NCI-H2227 (cell line): ENCODE measurements at regions not wholly inside any gene's neighbourhood (a gene's known extent, or its start where the extent isn't known, plus 50 kb on each side); places are given as distances from the start of the nearest gene placed in this dataset.
A peak's percentile ranks its signal among the peaks of the same experiment; 100 is the strongest.

Source experiments
- DNase-seq: peaks from one replicate; lab custom pipeline; 2025; ENCODE audit not compliant: unreplicated experiment; lab: John Stamatoyannopoulos, UW

DNA sequence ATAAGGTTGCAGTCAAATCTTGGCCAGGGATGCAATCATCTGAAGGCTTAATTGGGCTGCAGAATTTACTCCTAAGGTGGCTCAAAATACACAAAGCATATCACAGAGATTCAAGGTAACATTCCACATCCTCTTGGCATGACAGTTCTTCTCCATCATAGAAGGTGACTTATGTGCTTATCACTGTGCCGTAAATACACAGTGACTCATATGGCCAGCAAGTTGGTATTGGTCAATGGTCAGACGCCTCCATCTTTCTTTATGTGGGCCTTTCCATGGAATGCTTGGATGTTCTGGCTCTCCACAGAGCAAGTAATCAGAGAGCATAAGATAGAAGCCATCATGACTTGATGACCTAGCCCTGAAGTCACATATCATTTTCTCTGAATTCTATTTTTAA is 168.8 kb upstream of the ST8SIA2 start:
- no peak for DNase-seq

DNA sequence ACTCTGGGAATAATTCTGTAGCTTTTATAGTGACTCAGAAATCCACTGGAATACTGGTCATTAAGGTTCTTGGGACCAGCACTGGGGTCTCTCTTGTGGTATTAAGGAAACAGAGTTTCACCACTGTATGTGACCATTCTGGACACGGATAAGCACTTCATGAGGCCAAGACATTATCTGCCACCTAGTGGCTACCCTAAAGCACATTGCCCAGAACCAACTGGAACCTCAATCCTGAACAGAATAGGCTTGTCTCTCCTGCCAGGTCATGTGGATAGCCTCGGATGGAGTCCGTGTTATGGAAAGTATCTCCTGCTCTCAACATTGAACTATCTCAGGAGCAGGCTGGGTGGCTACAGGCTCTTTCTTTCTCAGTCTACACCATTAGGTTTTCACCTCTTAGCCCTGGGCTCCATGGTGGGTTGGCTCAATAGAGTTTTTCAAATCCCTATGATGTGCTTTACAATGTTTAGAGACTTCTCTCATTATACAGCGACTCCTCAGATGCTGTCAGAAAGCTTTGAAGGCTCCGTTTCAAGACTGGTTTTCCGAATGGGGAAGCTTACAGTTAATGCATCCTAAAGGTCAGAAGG is 167.6 kb upstream of the ST8SIA2 start:
- DNase-seq, result no peak

DNA sequence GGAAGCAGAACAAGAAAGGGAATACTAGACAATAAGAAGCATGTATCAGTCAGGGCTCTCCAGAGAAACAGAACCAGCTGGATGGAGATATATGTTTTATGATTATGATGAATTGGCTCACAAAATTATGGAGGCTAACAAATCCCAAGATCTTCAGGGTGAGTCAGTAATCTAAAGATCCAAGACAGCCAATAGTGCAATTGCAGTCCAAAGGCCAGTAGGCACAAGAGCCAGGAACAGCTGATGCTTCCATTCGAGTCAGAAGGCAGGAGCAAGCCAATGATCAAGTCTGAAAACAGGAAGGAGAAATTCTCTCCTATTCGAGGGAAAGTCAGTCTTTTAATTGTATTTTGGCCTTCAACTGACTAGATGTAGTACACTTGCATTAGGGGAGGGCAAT is 164.9 kb upstream of the ST8SIA2 start:
- DNase-seq, result no peak

DNA sequence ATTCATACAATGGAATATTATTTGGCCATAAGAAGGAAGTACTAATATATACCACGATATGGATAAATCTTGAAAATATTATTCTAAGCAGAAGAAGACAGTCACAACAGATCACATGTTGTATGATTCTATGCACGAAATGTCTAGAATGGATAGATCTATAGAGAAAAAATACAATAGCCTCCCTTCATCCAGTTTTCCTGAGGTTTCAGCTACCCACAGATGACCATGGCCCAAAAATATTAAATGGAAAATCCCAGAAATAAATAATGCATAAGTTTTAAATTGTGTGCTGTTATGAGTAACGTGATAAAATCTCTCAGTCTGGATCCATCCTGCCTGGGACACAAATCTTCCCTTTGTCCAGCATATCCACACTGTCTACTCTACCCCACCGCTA is 162.2 kb upstream of the ST8SIA2 start:
- DNase-seq, result no peak

DNA sequence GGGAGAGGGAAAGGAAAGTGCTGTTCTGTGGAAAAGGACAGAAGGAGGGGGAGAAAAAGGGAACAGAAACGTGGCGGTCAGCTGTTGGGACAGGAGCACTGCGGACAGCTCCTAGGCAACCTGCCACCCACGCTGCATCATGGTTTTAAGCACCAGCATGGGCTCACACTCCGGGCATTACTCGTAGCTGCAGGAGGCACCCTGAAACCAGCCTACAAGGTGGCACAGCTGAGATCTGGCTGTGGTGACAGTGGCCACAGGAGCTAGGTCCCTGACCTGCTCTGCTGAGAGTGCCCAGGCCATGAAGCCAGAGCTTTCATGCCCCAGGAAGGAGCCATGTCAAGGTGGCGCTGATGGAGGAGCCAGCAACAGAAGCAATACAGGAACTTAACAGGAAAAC is 161.4 kb upstream of the ST8SIA2 start:
- no peak for DNase-seq

DNA sequence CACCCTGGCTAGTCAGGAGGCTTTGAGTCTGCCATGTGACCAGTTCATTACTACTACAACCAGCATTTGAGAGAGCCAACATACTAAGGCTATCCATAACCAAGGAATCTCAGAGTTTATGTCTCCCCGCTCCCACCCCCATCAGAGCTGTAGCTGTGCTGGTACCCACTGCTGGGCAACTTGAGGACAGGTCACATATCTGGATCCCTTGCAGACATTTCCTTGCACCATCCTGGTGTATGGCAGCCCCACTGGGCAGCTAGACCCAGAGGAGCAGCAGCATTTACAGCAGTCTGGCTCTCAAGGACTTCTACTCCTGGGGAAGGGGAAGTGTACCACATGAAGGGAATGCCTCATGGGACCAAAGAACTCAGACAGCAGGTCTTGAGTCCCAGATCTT is 160.8 kb upstream of the ST8SIA2 start:
- no peak for DNase-seq

DNA sequence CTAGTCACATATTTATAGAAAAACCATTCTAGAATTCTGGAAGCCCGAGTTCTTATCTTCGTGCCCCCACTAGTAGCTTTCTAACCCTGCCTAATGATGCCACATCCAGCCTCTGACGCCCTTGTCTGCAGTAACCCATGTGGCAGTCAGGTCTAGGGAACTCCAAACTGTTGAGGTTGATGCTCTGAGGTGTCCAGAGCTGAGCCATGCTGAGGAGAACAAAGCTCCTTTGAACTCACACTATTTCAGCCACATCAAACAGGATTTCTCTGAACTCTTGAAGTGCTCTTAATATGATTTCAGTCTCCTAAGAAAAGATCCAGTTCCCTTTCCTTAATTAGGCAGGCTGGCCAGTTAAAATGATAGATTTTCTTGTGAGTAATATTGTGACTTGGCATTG is 150.5 kb upstream of the ST8SIA2 start:
- no peak for DNase-seq

DNA sequence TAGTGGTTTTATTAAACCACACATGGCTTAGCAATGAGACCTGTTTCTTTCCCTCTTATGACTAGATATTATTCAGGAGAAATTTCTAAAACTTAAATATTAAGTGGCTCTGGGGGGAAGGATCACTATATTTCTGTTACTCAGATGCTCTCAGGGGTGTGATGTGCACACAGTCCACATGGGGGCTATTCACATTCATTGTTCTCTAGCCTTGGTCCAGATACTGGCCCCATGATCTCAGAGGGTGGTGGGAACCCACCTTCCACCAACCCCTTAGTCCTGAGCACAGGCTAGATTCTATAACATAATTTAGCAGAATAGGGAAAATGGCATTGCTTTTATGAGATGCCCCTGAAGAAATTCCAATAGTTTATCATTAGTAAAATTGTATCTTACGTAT is 149.0 kb upstream of the ST8SIA2 start:
- DNase-seq, result no peak

DNA sequence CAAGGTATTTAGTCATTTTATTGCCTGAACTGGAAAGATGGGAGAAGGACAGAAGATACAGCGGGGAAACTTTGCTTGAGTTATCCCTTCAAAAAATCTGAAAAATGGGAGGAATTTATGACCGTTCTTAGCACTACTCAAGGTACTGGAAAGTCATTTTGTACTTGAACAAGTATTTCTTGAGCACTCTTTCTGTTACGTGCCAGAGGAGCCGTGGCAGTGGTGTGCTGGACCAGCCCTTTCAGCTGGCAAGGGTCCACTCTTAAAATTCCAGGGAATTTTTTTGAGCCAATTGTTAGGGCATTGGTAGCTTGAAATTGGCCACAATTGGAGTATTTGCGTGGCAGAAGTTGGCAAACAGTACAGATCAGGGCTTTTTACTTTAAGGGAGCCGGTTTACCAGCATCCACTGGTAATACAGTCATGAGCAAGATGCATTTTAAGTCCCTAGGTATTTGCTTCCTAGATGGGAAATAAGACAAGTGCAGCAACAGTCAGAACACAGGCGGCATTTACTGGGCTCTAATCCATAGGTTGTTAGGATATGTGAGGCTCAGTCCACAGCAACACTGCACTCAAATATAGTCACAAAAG is 145.9 kb upstream of the ST8SIA2 start:
- DNase-seq, result no peak

DNA sequence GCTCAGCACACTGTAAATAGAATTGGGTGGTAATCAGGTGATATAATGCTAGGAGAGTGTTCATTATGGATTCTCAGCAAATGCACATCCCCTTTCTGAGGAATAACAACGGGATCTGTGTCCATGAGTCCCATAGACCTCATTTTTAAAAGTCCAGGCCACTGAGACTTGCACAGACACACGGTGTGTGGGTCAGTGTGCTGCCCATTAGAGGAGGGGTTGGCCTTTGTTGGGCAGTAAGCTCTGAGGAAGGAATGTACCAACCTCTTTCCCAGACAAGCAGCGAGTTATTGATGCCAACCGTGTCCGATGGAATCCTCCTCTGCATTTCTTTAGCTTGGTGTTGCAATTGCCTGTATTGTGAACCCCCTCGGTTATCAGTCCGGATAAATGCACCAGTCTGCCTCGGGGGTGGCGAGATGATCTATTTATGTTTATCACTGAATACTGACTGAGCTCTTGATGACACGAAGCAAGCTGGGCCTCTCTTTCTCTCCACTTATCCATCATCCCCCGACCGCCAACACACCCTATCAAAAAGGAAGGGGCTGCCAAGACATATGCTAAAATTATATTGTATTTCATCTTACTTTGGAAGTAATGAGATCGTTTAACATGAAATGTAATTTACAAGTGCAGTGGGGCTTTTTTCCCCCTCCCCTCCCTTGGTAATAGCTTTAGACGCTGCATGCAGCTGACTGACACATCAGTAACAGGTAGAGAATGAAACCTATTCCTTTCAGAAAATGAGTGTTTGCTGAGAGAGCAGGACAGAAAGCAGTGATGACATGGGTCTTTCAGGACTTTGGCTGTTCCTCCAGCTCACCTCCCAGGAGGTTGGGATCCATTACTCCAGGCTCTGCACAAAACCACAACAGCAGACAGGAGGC is 126.6 kb upstream of the ST8SIA2 start:
- no peak for DNase-seq

DNA sequence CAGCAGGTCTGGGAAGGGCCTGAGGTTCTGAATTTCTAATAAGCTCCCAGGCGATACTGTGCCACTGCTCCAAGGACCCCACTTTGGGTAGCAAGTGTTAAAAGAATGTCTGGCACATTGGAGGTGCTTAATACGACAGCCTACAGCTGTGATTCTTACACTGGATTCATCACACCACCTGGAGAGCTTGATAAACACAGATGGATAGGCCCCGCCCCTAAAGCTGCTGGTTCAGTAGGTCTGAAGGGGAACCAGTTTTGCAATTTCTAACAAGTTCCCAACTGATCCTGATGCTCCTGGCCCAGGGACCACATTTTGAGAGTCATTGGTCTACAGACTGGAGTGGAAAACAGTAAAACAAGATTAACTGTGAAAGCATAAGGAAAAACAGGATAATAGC is 124.8 kb upstream of the ST8SIA2 start:
- DNase-seq, result no peak

DNA sequence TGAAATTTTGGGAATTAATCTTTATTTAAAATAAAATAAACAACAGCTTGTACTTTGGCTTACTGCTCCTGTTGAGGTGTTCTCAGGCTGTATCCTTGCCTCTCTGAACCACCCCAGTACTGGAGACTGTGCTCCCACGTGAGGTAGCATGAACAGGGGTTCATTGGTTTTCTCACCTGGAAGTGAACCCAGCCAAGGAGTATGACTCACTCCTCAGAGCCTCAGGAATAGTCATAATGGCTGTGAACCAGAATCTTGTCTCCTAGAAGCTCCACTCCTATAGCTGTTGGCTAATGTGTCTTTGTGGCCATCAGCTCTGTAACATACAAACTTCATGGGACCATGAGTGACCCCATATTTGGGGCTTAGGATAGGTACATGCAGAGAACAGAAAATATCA is 122.5 kb upstream of the ST8SIA2 start:
- no peak for DNase-seq

DNA sequence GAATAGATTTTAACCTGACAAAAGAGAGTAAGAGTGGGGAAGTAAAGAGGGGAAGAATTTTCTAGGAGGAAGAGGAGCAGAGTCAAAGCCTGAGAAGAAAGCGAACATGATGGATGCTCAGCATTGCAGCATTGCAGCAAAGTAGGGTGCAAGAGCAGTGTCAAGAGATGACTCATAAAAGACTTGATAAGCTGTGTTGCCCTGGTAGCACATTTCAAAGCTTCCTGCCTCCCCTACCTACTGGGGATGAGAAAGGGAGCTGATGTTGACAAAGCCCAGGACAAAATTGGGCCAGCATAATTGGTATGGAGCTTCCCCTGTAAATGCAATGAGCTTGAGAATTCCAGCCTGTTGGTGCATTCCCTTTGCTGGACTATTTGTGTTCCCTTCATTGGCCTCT is 121.6 kb upstream of the ST8SIA2 start:
- no peak for DNase-seq

DNA sequence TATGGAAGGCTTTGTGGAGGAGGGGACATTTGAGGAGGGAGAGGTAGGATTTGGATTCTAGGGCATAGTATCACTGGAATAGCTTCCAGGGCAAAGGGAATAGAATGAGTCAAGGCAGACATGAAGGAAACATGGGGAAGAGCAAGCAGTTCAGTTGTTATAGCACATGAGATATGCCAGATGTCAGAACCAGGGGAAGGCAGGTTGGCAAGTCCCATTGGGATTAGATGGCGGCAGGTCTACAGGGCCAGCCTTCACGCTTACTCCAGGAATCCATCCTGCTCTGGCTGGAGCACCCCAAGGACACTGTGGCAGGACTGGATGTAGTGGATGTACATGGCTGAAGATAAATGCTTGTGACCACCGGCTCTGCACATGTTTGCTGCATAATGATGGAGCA is 120.4 kb upstream of the ST8SIA2 start:
- DNase-seq, result no peak

DNA sequence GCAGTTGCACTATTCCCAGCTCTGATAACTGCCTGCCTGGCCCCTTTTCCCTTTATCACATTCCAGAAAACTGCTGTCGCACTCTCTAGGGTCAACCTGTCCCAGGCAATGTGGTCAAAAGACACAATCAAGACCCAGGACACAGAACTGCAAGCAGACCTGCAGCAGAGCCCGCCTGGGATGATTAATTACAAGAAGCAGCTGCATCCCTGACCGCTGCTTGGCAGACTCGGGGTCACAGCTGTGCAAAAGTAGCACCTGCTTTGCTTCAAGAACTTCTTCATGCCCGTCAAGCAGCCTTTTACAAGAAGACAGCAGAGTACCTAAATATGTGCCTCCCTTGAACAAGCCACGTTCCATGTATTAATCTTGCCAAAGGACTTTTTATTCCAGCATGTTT is 120.0 kb upstream of the ST8SIA2 start:
- DNase-seq, result peak; percentile 18

DNA sequence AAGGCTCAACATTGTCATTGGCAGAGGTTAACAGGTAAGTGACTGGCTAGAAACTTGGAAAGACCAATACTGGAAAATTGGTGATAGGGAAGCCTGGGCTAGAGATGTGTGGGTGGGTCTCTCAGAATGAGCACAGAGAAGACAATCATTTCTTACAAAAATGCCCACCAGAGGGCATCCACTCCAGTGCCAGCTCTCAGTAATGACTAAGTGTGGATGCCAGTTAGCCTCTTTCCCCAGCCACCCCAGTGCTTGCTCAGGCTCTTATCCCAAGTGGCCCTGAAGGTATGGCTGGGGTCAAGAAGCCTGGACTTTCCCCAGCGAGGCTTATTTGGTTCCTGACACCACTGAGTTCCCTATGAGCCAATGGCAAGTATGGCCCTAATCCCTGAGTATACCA is 115.9 kb upstream of the ST8SIA2 start:
- peak; percentile 16 for DNase-seq

DNA sequence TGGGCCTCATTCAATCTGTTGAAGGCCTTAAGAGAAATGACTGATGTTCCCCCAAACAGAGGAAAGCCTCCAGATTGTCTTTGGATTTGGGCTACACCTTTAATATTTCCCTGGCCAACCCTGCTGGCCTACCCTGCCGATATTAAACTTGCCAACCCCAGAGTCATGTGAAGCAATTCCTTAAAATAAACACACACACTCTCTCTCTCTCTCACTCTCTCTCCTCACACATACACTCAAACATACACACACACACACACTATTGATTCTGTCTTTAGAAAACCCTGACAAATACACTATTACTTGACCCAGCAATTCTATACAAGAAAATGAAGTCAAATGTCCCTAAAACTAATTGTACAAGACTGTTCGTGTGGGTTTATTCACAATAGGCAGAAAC is 109.9 kb upstream of the ST8SIA2 start:
- DNase-seq, result no peak

DNA sequence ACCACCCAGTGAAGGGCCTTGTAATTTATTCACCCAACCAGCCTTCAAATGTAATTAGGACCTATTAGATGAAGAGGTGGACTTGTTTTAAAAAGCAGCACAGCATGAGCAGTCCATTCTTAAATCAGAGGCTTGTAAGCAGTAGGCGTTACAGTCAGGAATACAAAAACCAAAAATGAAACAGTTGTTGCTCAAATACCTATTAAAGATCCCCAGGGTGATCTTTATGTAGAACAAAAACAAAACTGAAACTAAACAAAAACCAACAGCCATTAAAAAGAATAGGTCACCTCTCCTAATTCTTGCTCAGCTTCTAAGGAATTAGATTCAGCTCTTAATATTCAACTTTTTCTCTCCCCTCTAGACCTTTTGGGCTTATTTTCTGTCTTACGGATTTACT is 104.9 kb upstream of the ST8SIA2 start:
- no peak for DNase-seq

DNA sequence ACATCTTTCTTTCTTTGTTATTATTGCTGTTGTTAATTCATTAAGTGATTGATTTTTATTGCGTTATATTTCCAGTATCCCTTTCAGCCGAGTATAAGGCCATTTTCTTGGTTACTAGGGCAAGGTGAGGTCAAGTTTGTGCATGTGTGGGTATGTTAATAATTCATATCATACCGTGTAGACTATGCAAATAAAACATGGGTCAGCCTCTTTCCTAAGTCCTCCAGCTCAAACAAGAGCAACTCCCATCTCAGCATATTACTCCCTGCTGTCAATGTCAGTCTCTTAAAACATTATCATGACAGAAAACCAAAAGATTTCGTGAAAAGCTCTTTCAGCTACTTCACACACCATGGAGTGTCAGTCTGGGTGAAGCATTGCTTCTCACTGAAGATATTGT is 103.9 kb upstream of the ST8SIA2 start:
- DNase-seq, result no peak

DNA sequence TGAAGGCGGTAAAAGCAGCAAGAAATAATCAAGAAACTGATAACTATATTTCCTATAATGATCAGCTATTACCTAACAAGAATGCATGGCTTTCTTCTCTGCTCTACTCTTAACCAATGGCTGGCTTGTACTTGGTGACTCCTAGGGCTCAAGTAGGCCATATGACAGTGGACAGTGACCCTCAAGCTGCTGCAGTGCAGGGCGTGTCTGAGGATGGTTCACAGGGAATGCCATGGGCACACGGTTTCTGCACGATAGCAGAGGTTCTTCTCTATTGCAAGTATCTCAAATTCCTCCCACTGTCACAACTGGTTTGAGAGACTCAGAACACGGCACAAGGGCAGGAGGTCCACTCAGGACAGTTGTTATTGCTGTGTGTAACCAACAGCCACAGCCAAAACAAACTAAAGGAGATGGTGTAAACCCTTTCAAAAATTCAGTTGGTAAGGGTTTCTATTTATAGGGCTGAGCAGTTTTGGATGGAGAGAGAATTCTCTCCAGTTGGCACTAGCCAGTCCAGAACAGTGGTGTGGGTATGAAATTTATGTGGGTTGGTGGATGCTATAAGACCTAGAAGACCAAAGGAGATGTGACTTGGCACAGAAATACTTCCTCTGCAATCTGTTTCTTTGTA is 103.2 kb upstream of the ST8SIA2 start:
- DNase-seq, result no peak

DNA sequence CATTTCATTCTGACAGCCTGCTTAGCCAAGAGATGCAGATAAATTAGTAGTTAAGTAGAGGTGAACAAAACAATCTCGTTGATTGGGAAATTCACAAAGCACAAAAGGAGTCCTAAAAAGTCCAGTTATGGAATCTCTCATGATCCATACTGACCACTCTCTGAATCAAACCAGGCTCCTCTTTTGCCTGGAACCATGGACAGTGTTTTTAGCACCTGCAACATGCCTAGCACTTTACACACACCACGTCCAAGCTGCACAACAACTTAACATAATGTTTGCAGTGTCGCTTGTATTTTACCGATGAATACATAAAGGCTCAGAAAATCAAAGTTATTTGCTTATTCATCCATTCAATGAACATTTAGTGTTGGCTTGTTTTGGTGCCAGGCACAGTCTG is 101.8 kb upstream of the ST8SIA2 start:
- no peak for DNase-seq

DNA sequence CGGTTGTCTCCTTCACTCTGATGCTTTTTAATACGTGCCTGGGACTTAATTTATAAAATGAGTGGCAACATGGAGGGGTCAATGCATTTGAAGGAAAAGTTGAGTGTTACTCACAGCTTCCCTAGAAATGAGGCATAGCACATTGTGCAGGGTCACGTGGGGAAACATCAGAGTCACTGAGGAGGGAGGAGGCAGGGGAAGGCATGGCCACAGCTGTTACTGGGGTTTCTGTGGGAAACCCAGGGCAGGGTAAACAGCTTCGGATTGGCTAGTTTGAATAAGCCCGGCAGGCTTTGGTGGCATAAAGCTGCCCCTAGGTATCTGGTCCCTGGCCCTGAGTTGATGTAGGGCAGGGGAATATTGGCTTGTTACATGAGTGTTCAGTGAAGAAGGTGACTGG is 98.9 kb upstream of the ST8SIA2 start:
- DNase-seq, result no peak
